Suprapubic skin (tissue), 4 donors: ENCODE measurements at regions not wholly inside any gene's neighbourhood (a gene's known extent, or its start where the extent isn't known, plus 50 kb on each side); places are given as distances from the start of the nearest gene placed in this dataset.

Experiments used
- DNase-seq, 2 donors: peaks; one replicate each; pipeline ENCODE4 v3.0.0-alpha.2; 2019; ENCODE audit warnings: low spot score in 2 of 2
- H3K27ac ChIP-seq: fragments of 200-600 bp; sonication (generic); one replicate; pipeline ENCODE4 v1.5.1; 2019
- H3K27me3 ChIP-seq: fragments of 200-600 bp; sonication (generic); one replicate; pipeline ENCODE4 v1.5.1; 2019
- H3K36me3 ChIP-seq: fragments of 200-600 bp; sonication (generic); one replicate; pipeline ENCODE4 v1.5.1; 2019
- H3K4me1 ChIP-seq: fragments of 200-600 bp; sonication (generic); one replicate; pipeline ENCODE4 v1.5.1; 2019
- H3K4me3 ChIP-seq: fragments of 200-600 bp; sonication (generic); one replicate; pipeline ENCODE4 v1.5.1; 2019; ENCODE audit warnings: mild to moderate bottlenecking
- H3K9me3 ChIP-seq: fragments of 200-600 bp; sonication (generic); one replicate; pipeline ENCODE4 v1.5.1; 2019
- CTCF ChIP-seq, 2 donors: fragments of 200-600 bp in 1 of 2; fragments of 450-650 bp in 1 of 2; sonication (generic) in 1 of 2; IDR thresholded peaks; one replicate each; pipeline ENCODE4 v1.5.1; 2016 to 2019; ENCODE audit warnings: antibody characterized with exemption in 2 of 2, mild to moderate bottlenecking in 1 of 2, moderate library complexity in 1 of 2
- EP300 ChIP-seq: sonication (generic); formaldehyde crosslinking; IDR thresholded peaks from one replicate; pipeline ENCODE4 v1.6.1; 2017; ENCODE audit warnings: antibody characterized with exemption
- POLR2A ChIP-seq, 2 donors: fragments of 450-650 bp; IDR thresholded peaks; one replicate each; pipeline ENCODE4 v1.6.1; 2017; ENCODE audit warnings: antibody characterized with exemption in 2 of 2, mild to moderate bottlenecking in 2 of 2, moderate library complexity in 2 of 2
- POLR2AphosphoS5 ChIP-seq, 3 donors: sonication (generic); formaldehyde crosslinking; IDR thresholded peaks; one replicate each; pipeline ENCODE4 v1.6.1; 2017; ENCODE audit warnings: antibody characterized with exemption in 3 of 3
- WGBS: methylation state at CpG from one replicate; pipeline ENCODE4 v1.1.5; 2018; 5-methylcytosine and 5-hydroxymethylcytosine counted together

GRCh38 chr1:96208428-96208827 is 513.2 kb upstream of the PTBP2 start:
- Histone ChIP-seq H3K9me3 (no peaks in the 10 kb centered on the region), H3K4me3 (no peak overlapping the region), H3K27me3 (no peaks in the 10 kb centered on the region), H3K36me3 (no peaks in the 10 kb centered on the region), H3K4me1 (no peaks in the 10 kb centered on the region), H3K27ac (no peak overlapping the region)
- WGBS = 81% methylated on average over 4 of the region's 4 CpGs
- TF ChIP-seq POLR2A (IDR thresholded peaks at IDR 0.05) (no peak), CTCF (IDR thresholded peaks at IDR 0.05) (no peak), POLR2AphosphoS5 (IDR thresholded peaks at IDR 0.05) (no peak), EP300 (no peak)
- DNase-seq = no peak

- WGBS = 82% methylated on average over 4 of the region's 4 CpGs
- H3K9me3 ChIP-seq = no peaks in the 10 kb centered on the region
- no peaks in the 10 kb centered on the region for H3K27me3 ChIP-seq
- H3K4me3 ChIP-seq = no peak overlapping the region
- no peak for DNase-seq
- H3K27ac ChIP-seq = no peak overlapping the region
- no peaks in the 10 kb centered on the region for H3K36me3 ChIP-seq
- no peaks in the 10 kb centered on the region for H3K4me1 ChIP-seq
- TF ChIP-seq POLR2AphosphoS5 (IDR thresholded peaks at IDR 0.05) = no peak
- TF ChIP-seq CTCF (IDR thresholded peaks at IDR 0.05) = no peak
- TF ChIP-seq POLR2A (IDR thresholded peaks at IDR 0.05) = no peak
- TF ChIP-seq EP300 = no peak
Measured at GRCh38 chr1:96210054-96210453, 511.5 kb upstream of the PTBP2 start.

- H3K27me3 ChIP-seq = no peaks in the 10 kb centered on the region
- 70% methylated on average over 2 of the region's 2 CpGs for WGBS
- no peaks in the 10 kb centered on the region for H3K9me3 ChIP-seq
- H3K4me3 ChIP-seq = no peak overlapping the region
- no peak for TF ChIP-seq CTCF (IDR thresholded peaks at IDR 0.05)
- no peak for TF ChIP-seq EP300
- no peak for TF ChIP-seq POLR2A (IDR thresholded peaks at IDR 0.05)
- no peaks in the 10 kb centered on the region for H3K4me1 ChIP-seq
- H3K27ac ChIP-seq = no peak overlapping the region
- no peak for DNase-seq
- no peaks in the 10 kb centered on the region for H3K36me3 ChIP-seq
Measured at GRCh38 chr1:96211202-96211601, 510.4 kb upstream of the PTBP2 start.

GRCh38 chr1:96214982-96215381 is 506.6 kb upstream of the PTBP2 start:
- no peak overlapping the region for H3K4me3 ChIP-seq
- no peaks in the 10 kb centered on the region for H3K36me3 ChIP-seq
- no peaks in the 10 kb centered on the region for H3K4me1 ChIP-seq
- TF ChIP-seq POLR2A (IDR thresholded peaks at IDR 0.05) (no peak), EP300 (no peak), CTCF (IDR thresholded peaks at IDR 0.05) (no peak), POLR2AphosphoS5 (IDR thresholded peaks at IDR 0.05) (no peak)
- no peaks in the 10 kb centered on the region for H3K9me3 ChIP-seq
- H3K27me3 ChIP-seq = no peaks in the 10 kb centered on the region
- no peak overlapping the region for H3K27ac ChIP-seq
- 49% methylated on average over 2 of the region's 2 CpGs for WGBS
- DNase-seq = no peak

GRCh38 chr1:96220651-96221050 is 500.9 kb upstream of the PTBP2 start:
- 82% methylated on average over 3 of the region's 3 CpGs for WGBS
- TF ChIP-seq CTCF (IDR thresholded peaks at IDR 0.05) (no peak), POLR2A (IDR thresholded peaks at IDR 0.05) (no peak), POLR2AphosphoS5 (IDR thresholded peaks at IDR 0.05) (no peak), EP300 (no peak)
- no peak overlapping the region for H3K4me3 ChIP-seq

More at GRCh38 chr1:96220651-96221050, 500.9 kb upstream of the PTBP2 start:
- no peak overlapping the region for H3K27ac ChIP-seq
- H3K4me1 ChIP-seq = no peaks in the 10 kb centered on the region
- DNase-seq = no peak
- no peaks in the 10 kb centered on the region for H3K36me3 ChIP-seq
- H3K9me3 ChIP-seq = no peaks in the 10 kb centered on the region
- no peaks in the 10 kb centered on the region for H3K27me3 ChIP-seq
